ENCODE measurements at regions not wholly inside any gene's neighbourhood (a gene's known extent, or its start where the extent isn't known, plus 50 kb on each side); places are given as distances from the start of the nearest gene placed in this dataset.

- Histone ChIP-seq H2BK15ac (ENCODE audit: low read depth, poor library complexity, severe bottlenecking) (no peak overlapping the region), H3K23ac (ENCODE audit: low read length in 2 of 2) (no peak overlapping the region), H2BK5ac (ENCODE audit: low read depth, low read length, poor library complexity, severe bottlenecking) (no peak overlapping the region), H4K8ac (ENCODE audit: low read length) (no peak overlapping the region), H3K27ac (ENCODE audit: low read length, poor library complexity, severe bottlenecking) (no peak overlapping the region), H2AK5ac (ENCODE audit: low read length, severe bottlenecking) (no peak overlapping the region), H3K4me1 (ENCODE audit: control insufficient read depth, insufficient read depth, low read depth, low read length) (no peaks in the 10 kb centered on the region), H3K27me3 (ENCODE audit: control insufficient read depth in 1 of 2, insufficient read depth in 1 of 2, low read length in 2 of 2) (no peaks in the 10 kb centered on the region), H4K91ac (ENCODE audit: low read length) (no peak overlapping the region), H3K79me1 (replicated peaks; ENCODE audit: low read length, poor library complexity, severe bottlenecking) (no peaks in the 10 kb centered on the region), H3K4me3 (ENCODE audit: insufficient read depth in 1 of 2, low read depth in 1 of 2, low read length in 2 of 2) (no peak overlapping the region), H3K36me3 (ENCODE audit: control insufficient read depth in 1 of 2, insufficient read depth in 2 of 2, low read depth in 1 of 2, low read length in 2 of 2) (no peaks in the 10 kb centered on the region), H3K14ac (ENCODE audit: low read length in 2 of 2) (no peak overlapping the region), H3K9ac (ENCODE audit: low read length) (no peak overlapping the region), H2BK12ac (ENCODE audit: low read length in 2 of 2) (no peak overlapping the region), H2AFZ (ENCODE audit: low read depth, low read length) (no peak overlapping the region), H3K4ac (ENCODE audit: low read depth in 1 of 2, low read length in 2 of 2) (no peak overlapping the region), H3K4me2 (ENCODE audit: low read length, poor library complexity, severe bottlenecking) (no peak overlapping the region), H2BK120ac (ENCODE audit: low read depth, low read length) (no peak overlapping the region), H3K9me3 (ENCODE audit: control insufficient read depth, low read length) (peaks cover 28% of the 10 kb centered on the region), H3K18ac (ENCODE audit: low read depth in 1 of 2, low read length in 2 of 2) (no peak overlapping the region)
- WGBS, result no CpG with 5 or more reads among the region's 1 CpG
- DNase-seq, result no peak
Observed at GRCh38 chr5:96265487-96265886, 167.6 kb downstream of the PCSK1 start.

GRCh38 chr5:96264047-96264446 lies 169.0 kb downstream of the PCSK1 start:
- no peak overlapping the region for H2AK5ac ChIP-seq (ENCODE audit: low read length, severe bottlenecking)
- 100% methylated on average over 1 of the region's 3 CpGs for WGBS
- H2BK12ac ChIP-seq (ENCODE audit: low read length in 2 of 2), result no peak overlapping the region
- H3K27ac ChIP-seq (ENCODE audit: low read length, poor library complexity, severe bottlenecking), result no peak overlapping the region
- H3K9me3 ChIP-seq (ENCODE audit: control insufficient read depth, low read length), result peaks cover 16% of the 10 kb centered on the region
- no peaks in the 10 kb centered on the region for H3K36me3 ChIP-seq (ENCODE audit: control insufficient read depth in 1 of 2, insufficient read depth in 2 of 2, low read depth in 1 of 2, low read length in 2 of 2)
- no peak overlapping the region for H2AFZ ChIP-seq (ENCODE audit: low read depth, low read length)
- no peak overlapping the region for H3K9ac ChIP-seq (ENCODE audit: low read length)
- no peak overlapping the region for H2BK15ac ChIP-seq (ENCODE audit: low read depth, poor library complexity, severe bottlenecking)
- no peak overlapping the region for H2BK120ac ChIP-seq (ENCODE audit: low read depth, low read length)
- no peaks in the 10 kb centered on the region for H3K27me3 ChIP-seq (ENCODE audit: control insufficient read depth in 1 of 2, insufficient read depth in 1 of 2, low read length in 2 of 2)
- H3K79me1 ChIP-seq (replicated peaks; ENCODE audit: low read length, poor library complexity, severe bottlenecking), result no peaks in the 10 kb centered on the region
- no peak overlapping the region for H3K14ac ChIP-seq (ENCODE audit: low read length in 2 of 2)
- H3K4ac ChIP-seq (ENCODE audit: low read depth in 1 of 2, low read length in 2 of 2), result no peak overlapping the region
- no peak overlapping the region for H2BK5ac ChIP-seq (ENCODE audit: low read depth, low read length, poor library complexity, severe bottlenecking)
- no peak overlapping the region for H3K18ac ChIP-seq (ENCODE audit: low read depth in 1 of 2, low read length in 2 of 2)
- no peak for DNase-seq
- H3K23ac ChIP-seq (ENCODE audit: low read length in 2 of 2), result no peak overlapping the region
- H3K4me1 ChIP-seq (ENCODE audit: control insufficient read depth, insufficient read depth, low read depth, low read length), result no peaks in the 10 kb centered on the region
- no peak overlapping the region for H3K4me2 ChIP-seq (ENCODE audit: low read length, poor library complexity, severe bottlenecking)
- no peak overlapping the region for H4K8ac ChIP-seq (ENCODE audit: low read length)
- H3K4me3 ChIP-seq (ENCODE audit: insufficient read depth in 1 of 2, low read depth in 1 of 2, low read length in 2 of 2), result no peak overlapping the region
- H4K91ac ChIP-seq (ENCODE audit: low read length), result no peak overlapping the region

- H3K27ac ChIP-seq (ENCODE audit: low read length, poor library complexity, severe bottlenecking), result no peak overlapping the region
- no peak overlapping the region for H2BK15ac ChIP-seq (ENCODE audit: low read depth, poor library complexity, severe bottlenecking)
- H3K14ac ChIP-seq (ENCODE audit: low read length in 2 of 2), result no peak overlapping the region
- no peak overlapping the region for H3K4ac ChIP-seq (ENCODE audit: low read depth in 1 of 2, low read length in 2 of 2)
- no peaks in the 10 kb centered on the region for H3K36me3 ChIP-seq (ENCODE audit: control insufficient read depth in 1 of 2, insufficient read depth in 2 of 2, low read depth in 1 of 2, low read length in 2 of 2)
- H2AFZ ChIP-seq (ENCODE audit: low read depth, low read length), result no peak overlapping the region
- H2BK5ac ChIP-seq (ENCODE audit: low read depth, low read length, poor library complexity, severe bottlenecking), result no peak overlapping the region
- H3K27me3 ChIP-seq (ENCODE audit: control insufficient read depth in 1 of 2, insufficient read depth in 1 of 2, low read length in 2 of 2), result no peaks in the 10 kb centered on the region
- H2AK5ac ChIP-seq (ENCODE audit: low read length, severe bottlenecking), result no peak overlapping the region
- H3K4me1 ChIP-seq (ENCODE audit: control insufficient read depth, insufficient read depth, low read depth, low read length), result no peaks in the 10 kb centered on the region
- H3K4me2 ChIP-seq (ENCODE audit: low read length, poor library complexity, severe bottlenecking), result no peak overlapping the region
- peaks cover 6% of the 10 kb centered on the region for H3K9me3 ChIP-seq (ENCODE audit: control insufficient read depth, low read length)
- no peaks in the 10 kb centered on the region for H3K79me1 ChIP-seq (replicated peaks; ENCODE audit: low read length, poor library complexity, severe bottlenecking)
- no peak overlapping the region for H3K23ac ChIP-seq (ENCODE audit: low read length in 2 of 2)
- no peak overlapping the region for H3K9ac ChIP-seq (ENCODE audit: low read length)
- no peak for DNase-seq
- H2BK120ac ChIP-seq (ENCODE audit: low read depth, low read length), result no peak overlapping the region
- no peak overlapping the region for H3K4me3 ChIP-seq (ENCODE audit: insufficient read depth in 1 of 2, low read depth in 1 of 2, low read length in 2 of 2)
- H4K91ac ChIP-seq (ENCODE audit: low read length), result no peak overlapping the region
- no peak overlapping the region for H4K8ac ChIP-seq (ENCODE audit: low read length)
- H3K18ac ChIP-seq (ENCODE audit: low read depth in 1 of 2, low read length in 2 of 2), result peak overlapping the region in 1 of 2 experiments; percentile 4
- no peak overlapping the region for H2BK12ac ChIP-seq (ENCODE audit: low read length in 2 of 2)
- no CpG with 5 or more reads among the region's 3 CpGs for WGBS
Observed at GRCh38 chr5:96262105-96262504, 170.9 kb downstream of the PCSK1 start.

GRCh38 chr5:96260009-96260408 lies 173.0 kb downstream of the PCSK1 start:
- Histone ChIP-seq H2BK15ac (ENCODE audit: low read depth, poor library complexity, severe bottlenecking) (no peak overlapping the region), H3K27ac (ENCODE audit: low read length, poor library complexity, severe bottlenecking) (no peak overlapping the region), H3K9ac (ENCODE audit: low read length) (no peak overlapping the region), H2AFZ (ENCODE audit: low read depth, low read length) (no peak overlapping the region), H3K23ac (ENCODE audit: low read length in 2 of 2) (no peak overlapping the region), H4K8ac (ENCODE audit: low read length) (no peak overlapping the region), H3K4me3 (ENCODE audit: insufficient read depth in 1 of 2, low read depth in 1 of 2, low read length in 2 of 2) (no peak overlapping the region), H3K4ac (ENCODE audit: low read depth in 1 of 2, low read length in 2 of 2) (no peak overlapping the region), H2BK120ac (ENCODE audit: low read depth, low read length) (no peak overlapping the region), H3K36me3 (ENCODE audit: control insufficient read depth in 1 of 2, insufficient read depth in 2 of 2, low read depth in 1 of 2, low read length in 2 of 2) (no peaks in the 10 kb centered on the region), H3K4me1 (ENCODE audit: control insufficient read depth, insufficient read depth, low read depth, low read length) (no peaks in the 10 kb centered on the region), H4K91ac (ENCODE audit: low read length) (no peak overlapping the region), H3K14ac (ENCODE audit: low read length in 2 of 2) (no peak overlapping the region), H3K18ac (ENCODE audit: low read depth in 1 of 2, low read length in 2 of 2) (no peak overlapping the region), H2AK5ac (ENCODE audit: low read length, severe bottlenecking) (no peak overlapping the region), H2BK12ac (ENCODE audit: low read length in 2 of 2) (no peak overlapping the region), H2BK5ac (ENCODE audit: low read depth, low read length, poor library complexity, severe bottlenecking) (no peak overlapping the region), H3K79me1 (replicated peaks; ENCODE audit: low read length, poor library complexity, severe bottlenecking) (no peaks in the 10 kb centered on the region), H3K9me3 (ENCODE audit: control insufficient read depth, low read length) (no peaks in the 10 kb centered on the region), H3K4me2 (ENCODE audit: low read length, poor library complexity, severe bottlenecking) (no peak overlapping the region), H3K27me3 (ENCODE audit: control insufficient read depth in 1 of 2, insufficient read depth in 1 of 2, low read length in 2 of 2) (no peaks in the 10 kb centered on the region)
- no peak for DNase-seq
- WGBS, result 96% methylated on average over 3 of the region's 5 CpGs
